Smooth muscle cell (in vitro differentiated cells): ENCODE measurements at regions not wholly inside any gene's neighbourhood (a gene's known extent, or its start where the extent isn't known, plus 50 kb on each side); places are given as distances from the start of the nearest gene placed in this dataset.
A peak's percentile ranks its signal among the peaks of the same experiment; 100 is the strongest.

Experiments
- DNase-seq: peaks from one replicate; lab custom pipeline; 2025; ENCODE audit not compliant: unreplicated experiment; lab: John Stamatoyannopoulos, UW
- H2AFZ ChIP-seq: fragments of 200-600 bp; sonication (generic); 2 replicates; pipeline ENCODE4 v1.6.0; 2016; ENCODE audit warnings: antibody characterized with exemption, low read depth, mild to moderate bottlenecking
- H3F3A ChIP-seq: fragments of 200-600 bp; sonication (generic); 2 replicates; pipeline ENCODE4 v1.6.0; 2017; ENCODE audit warnings: antibody characterized with exemption, low read depth
- H3K27ac ChIP-seq: fragments of 200-600 bp; sonication (generic); 2 replicates; pipeline ENCODE4 v1.5.1; 2016; ENCODE audit warnings: low read depth, mild to moderate bottlenecking
- H3K27me3 ChIP-seq: fragments of 200-600 bp; sonication (generic); 2 replicates; pipeline ENCODE4 v1.6.1; 2016; ENCODE audit warnings: low read depth, mild to moderate bottlenecking
- H3K36me3 ChIP-seq: fragments of 200-600 bp; sonication (generic); 2 replicates; pipeline ENCODE4 v1.5.1; 2016; ENCODE audit warnings: low read depth
- H3K4me1 ChIP-seq: fragments of 200-600 bp; sonication (generic); 2 replicates; pipeline ENCODE4 v1.5.1; 2016; ENCODE audit warnings: low read depth
- H3K4me2 ChIP-seq: fragments of 200-600 bp; sonication (generic); 2 replicates; pipeline ENCODE4 v1.6.0; 2016; ENCODE audit warnings: mild to moderate bottlenecking
- H3K4me3 ChIP-seq: fragments of 200-600 bp; sonication (generic); 2 replicates; pipeline ENCODE4 v1.5.1; 2016; ENCODE audit warnings: mild to moderate bottlenecking
- H3K79me2 ChIP-seq: fragments of 200-600 bp; sonication (generic); 2 replicates; pipeline ENCODE4 v1.6.0; 2016; ENCODE audit warnings: low read depth, mild to moderate bottlenecking
- H3K9ac ChIP-seq: fragments of 200-600 bp; sonication (generic); 2 replicates; pipeline ENCODE4 v1.6.0; 2016; ENCODE audit warnings: low read depth
- H3K9me3 ChIP-seq: fragments of 200-600 bp; sonication (generic); replicated peaks from 2 replicates; pipeline ENCODE4 v1.5.1; 2016; ENCODE audit warnings: low read depth
- H4K20me1 ChIP-seq: fragments of 200-600 bp; sonication (generic); 2 replicates; pipeline ENCODE4 v1.6.0; 2016; ENCODE audit warnings: low read depth
- CTCF ChIP-seq: fragments of 200-600 bp; sonication (generic); IDR thresholded peaks from 2 replicates; pipeline ENCODE4 v1.5.1; 2017; ENCODE audit warnings: borderline replicate concordance, mild to moderate bottlenecking, antibody characterized with exemption; ENCODE audit not compliant: insufficient read depth, poor library complexity, severe bottlenecking
- WGBS: methylation state at CpG from one replicate; pipeline ENCODE4 v1.1.7; 2016; ENCODE audit warnings: low lambda C conversion rate; 5-methylcytosine and 5-hydroxymethylcytosine counted together

- no peaks in the 10 kb centered on the region for H3K36me3 ChIP-seq
- no peaks in the 10 kb centered on the region for H3K27me3 ChIP-seq
- H2AFZ ChIP-seq: no peak overlapping the region
- H3K9ac ChIP-seq: no peak overlapping the region
- H3K4me2 ChIP-seq: no peak overlapping the region
- no peak overlapping the region for H3K4me3 ChIP-seq
- H3K27ac ChIP-seq: no peak overlapping the region
- peak; percentile 73 for TF ChIP-seq CTCF
- 77% methylated on average over 3 of the region's 3 CpGs for WGBS
- H3K9me3 ChIP-seq: no peaks in the 10 kb centered on the region
- no peaks in the 10 kb centered on the region for H3F3A ChIP-seq
- H3K79me2 ChIP-seq: no peaks in the 10 kb centered on the region
- no peaks in the 10 kb centered on the region for H3K4me1 ChIP-seq
- DNase-seq: no peak
- no peaks in the 10 kb centered on the region for H4K20me1 ChIP-seq
Measured at GRCh38 chr1:117284399-117285215, 73.9 kb upstream of the VTCN1 start.

- no peaks in the 10 kb centered on the region for H3K79me2 ChIP-seq
- WGBS: 84% methylated on average over 5 of the region's 5 CpGs
- H3K27me3 ChIP-seq: no peaks in the 10 kb centered on the region
- no peaks in the 10 kb centered on the region for H3K36me3 ChIP-seq
- no peak for TF ChIP-seq CTCF
- no peak overlapping the region for H3K9ac ChIP-seq
- H3K27ac ChIP-seq: no peak overlapping the region
- H3K4me1 ChIP-seq: no peaks in the 10 kb centered on the region
- no peaks in the 10 kb centered on the region for H3F3A ChIP-seq
- DNase-seq: no peak
- H3K4me2 ChIP-seq: no peak overlapping the region
- H3K9me3 ChIP-seq: no peaks in the 10 kb centered on the region
- H4K20me1 ChIP-seq: no peaks in the 10 kb centered on the region
- H2AFZ ChIP-seq: no peak overlapping the region
- no peak overlapping the region for H3K4me3 ChIP-seq
Measured at GRCh38 chr1:117278531-117278930, 67.8 kb upstream of the VTCN1 start.

- no peaks in the 10 kb centered on the region for H3K9me3 ChIP-seq
- H3K27me3 ChIP-seq: no peaks in the 10 kb centered on the region
- no peak for TF ChIP-seq CTCF
- no peaks in the 10 kb centered on the region for H3F3A ChIP-seq
- H3K4me2 ChIP-seq: no peak overlapping the region
- no peak overlapping the region for H3K9ac ChIP-seq
- H3K36me3 ChIP-seq: no peaks in the 10 kb centered on the region
- 87% methylated on average over 2 of the region's 2 CpGs for WGBS
- H3K4me3 ChIP-seq: no peak overlapping the region
- H3K79me2 ChIP-seq: no peaks in the 10 kb centered on the region
- H4K20me1 ChIP-seq: no peaks in the 10 kb centered on the region
- H2AFZ ChIP-seq: no peak overlapping the region
- H3K27ac ChIP-seq: no peak overlapping the region
- no peaks in the 10 kb centered on the region for H3K4me1 ChIP-seq
- DNase-seq: no peak
Measured at GRCh38 chr1:117275055-117275454, 64.3 kb upstream of the VTCN1 start.

GRCh38 chr1:117271959-117272358 is 61.2 kb upstream of the VTCN1 start:
- Histone ChIP-seq H4K20me1 (no peaks in the 10 kb centered on the region), H3F3A (no peaks in the 10 kb centered on the region), H3K27ac (peak overlapping the region; percentile 48), H3K4me1 (no peaks in the 10 kb centered on the region), H3K79me2 (no peaks in the 10 kb centered on the region), H3K4me2 (no peak overlapping the region), H3K4me3 (no peak overlapping the region), H3K9ac (no peak overlapping the region), H3K36me3 (no peaks in the 10 kb centered on the region), H2AFZ (no peak overlapping the region), H3K27me3 (no peaks in the 10 kb centered on the region), H3K9me3 (no peaks in the 10 kb centered on the region)
- 62% methylated on average over 4 of the region's 4 CpGs for WGBS
- TF ChIP-seq CTCF: no peak
- DNase-seq: no peak
